Osteocyte (in vitro differentiated cells): ENCODE measurements at regions not wholly inside any gene's neighbourhood (a gene's known extent, or its start where the extent isn't known, plus 50 kb on each side); places are given as distances from the start of the nearest gene placed in this dataset.

Experiments used
- DNase-seq: peaks from one replicate; pipeline ENCODE4 v3.0.0; 2021; ENCODE audit warnings: mixed read lengths; ENCODE audit not compliant: unreplicated experiment; ENCODE audit errors: extremely low spot score
- H3K27ac Mint-ChIP-seq: one replicate; pipeline ENCODE4 v1.8.0; 2021; ENCODE audit warnings: mild to moderate bottlenecking, mixed read lengths; ENCODE audit not compliant: unreplicated experiment
- H3K27me3 Mint-ChIP-seq: one replicate; pipeline ENCODE4 v1.8.0; 2021; ENCODE audit warnings: mixed read lengths; ENCODE audit not compliant: unreplicated experiment
- H3K36me3 Mint-ChIP-seq: one replicate; pipeline ENCODE4 v1.8.0; 2021; ENCODE audit warnings: mixed read lengths; ENCODE audit not compliant: unreplicated experiment
- H3K4me1 Mint-ChIP-seq: one replicate; pipeline ENCODE4 v1.8.0; 2021; ENCODE audit warnings: mixed read lengths; ENCODE audit not compliant: unreplicated experiment
- H3K4me3 Mint-ChIP-seq: one replicate; pipeline ENCODE4 v1.8.0; 2021; ENCODE audit warnings: mild to moderate bottlenecking, moderate library complexity, mixed read lengths; ENCODE audit not compliant: unreplicated experiment
- H3K9me3 Mint-ChIP-seq: one replicate; pipeline ENCODE4 v1.8.0; 2021; ENCODE audit warnings: mixed read lengths; ENCODE audit not compliant: unreplicated experiment
- TF ChIP-seq, protein P1 (sequence below): fragments of 200-600 bp; sonication (generic); IDR thresholded peaks from 2 replicates; pipeline ENCODE4 v1.5.0; 2021; ENCODE audit warnings: antibody characterized with exemption, mild to moderate bottlenecking, moderate library complexity

GRCh38 chr6:76776876-76777275 lies 686.4 kb downstream of the HTR1B start:
- TF ChIP-seq, protein P1, sequence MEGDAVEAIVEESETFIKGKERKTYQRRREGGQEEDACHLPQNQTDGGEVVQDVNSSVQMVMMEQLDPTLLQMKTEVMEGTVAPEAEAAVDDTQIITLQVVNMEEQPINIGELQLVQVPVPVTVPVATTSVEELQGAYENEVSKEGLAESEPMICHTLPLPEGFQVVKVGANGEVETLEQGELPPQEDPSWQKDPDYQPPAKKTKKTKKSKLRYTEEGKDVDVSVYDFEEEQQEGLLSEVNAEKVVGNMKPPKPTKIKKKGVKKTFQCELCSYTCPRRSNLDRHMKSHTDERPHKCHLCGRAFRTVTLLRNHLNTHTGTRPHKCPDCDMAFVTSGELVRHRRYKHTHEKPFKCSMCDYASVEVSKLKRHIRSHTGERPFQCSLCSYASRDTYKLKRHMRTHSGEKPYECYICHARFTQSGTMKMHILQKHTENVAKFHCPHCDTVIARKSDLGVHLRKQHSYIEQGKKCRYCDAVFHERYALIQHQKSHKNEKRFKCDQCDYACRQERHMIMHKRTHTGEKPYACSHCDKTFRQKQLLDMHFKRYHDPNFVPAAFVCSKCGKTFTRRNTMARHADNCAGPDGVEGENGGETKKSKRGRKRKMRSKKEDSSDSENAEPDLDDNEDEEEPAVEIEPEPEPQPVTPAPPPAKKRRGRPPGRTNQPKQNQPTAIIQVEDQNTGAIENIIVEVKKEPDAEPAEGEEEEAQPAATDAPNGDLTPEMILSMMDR, result no peak
- no peak for DNase-seq
- Mint-ChIP-seq H3K27ac (no peak overlapping the region), H3K4me1 (no peaks in the 10 kb centered on the region), H3K4me3 (no peak overlapping the region), H3K36me3 (no peaks in the 10 kb centered on the region), H3K27me3 (no peaks in the 10 kb centered on the region), H3K9me3 (no peaks in the 10 kb centered on the region)

DNA sequence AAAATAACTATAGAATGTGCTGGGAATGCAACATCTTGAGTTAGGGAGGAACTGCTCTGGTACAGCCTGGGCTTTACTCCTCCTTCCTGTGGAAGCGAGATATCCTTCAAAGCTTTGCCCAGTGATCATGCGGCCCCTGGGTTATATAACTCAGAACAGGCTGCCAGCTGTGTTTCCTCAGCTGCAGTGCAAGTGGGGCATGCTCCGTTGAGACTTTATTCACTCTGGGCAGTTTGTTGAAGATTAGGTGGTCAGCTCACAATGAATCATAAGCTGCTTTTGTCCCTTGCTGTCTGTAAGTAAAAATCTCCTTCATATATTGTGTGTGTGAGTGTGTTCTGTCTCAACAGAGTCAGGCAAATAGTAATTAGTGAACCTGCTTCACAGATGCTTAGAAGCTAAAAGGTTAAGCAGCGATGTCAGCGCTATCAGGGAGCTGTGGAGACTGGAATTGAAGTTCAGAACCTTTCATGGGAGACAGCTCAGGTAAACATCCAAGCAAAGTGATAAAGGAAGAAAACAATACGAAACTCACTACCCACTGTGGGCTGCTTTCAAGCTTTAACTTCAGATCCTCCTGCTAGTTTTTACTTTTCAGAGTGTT lies 688.4 kb downstream of the HTR1B start:
- DNase-seq, result no peak
- no peaks in the 10 kb centered on the region for H3K36me3 Mint-ChIP-seq
- TF ChIP-seq, protein P1, result no peak
- H3K27me3 Mint-ChIP-seq, result no peaks in the 10 kb centered on the region
- H3K27ac Mint-ChIP-seq, result no peak overlapping the region
- no peaks in the 10 kb centered on the region for H3K4me1 Mint-ChIP-seq
- no peak overlapping the region for H3K4me3 Mint-ChIP-seq
- H3K9me3 Mint-ChIP-seq, result no peaks in the 10 kb centered on the region

- no peaks in the 10 kb centered on the region for H3K27me3 Mint-ChIP-seq
- no peaks in the 10 kb centered on the region for H3K36me3 Mint-ChIP-seq
- H3K9me3 Mint-ChIP-seq, result no peaks in the 10 kb centered on the region
- no peak for DNase-seq
- no peak overlapping the region for H3K27ac Mint-ChIP-seq
- H3K4me3 Mint-ChIP-seq, result no peak overlapping the region
- TF ChIP-seq, protein P1, result no peak
- no peaks in the 10 kb centered on the region for H3K4me1 Mint-ChIP-seq
These were observed 690.3 kb downstream of the HTR1B start for GRCh38 chr6:76772951-76773350.

GRCh38 chr6:76771059-76771634 lies 692.1 kb downstream of the HTR1B start:
- H3K27me3 Mint-ChIP-seq, result peaks cover 2% of the 10 kb centered on the region
- TF ChIP-seq, protein P1, result no peak
- H3K27ac Mint-ChIP-seq, result no peak overlapping the region
- no peaks in the 10 kb centered on the region for H3K9me3 Mint-ChIP-seq
- H3K4me1 Mint-ChIP-seq, result no peaks in the 10 kb centered on the region
- H3K4me3 Mint-ChIP-seq, result no peak overlapping the region
- no peaks in the 10 kb centered on the region for H3K36me3 Mint-ChIP-seq
- no peak for DNase-seq

- TF ChIP-seq, protein P1, result no peak
- no peak overlapping the region for H3K27ac Mint-ChIP-seq
- H3K27me3 Mint-ChIP-seq, result peaks cover 2% of the 10 kb centered on the region
- no peaks in the 10 kb centered on the region for H3K9me3 Mint-ChIP-seq
- DNase-seq, result no peak
- H3K36me3 Mint-ChIP-seq, result no peaks in the 10 kb centered on the region
- no peak overlapping the region for H3K4me3 Mint-ChIP-seq
- no peaks in the 10 kb centered on the region for H3K4me1 Mint-ChIP-seq
These were observed 693.0 kb downstream of the HTR1B start for GRCh38 chr6:76770281-76770680.
